Fibroblast of lung (primary cell): ENCODE measurements at regions not wholly inside any gene's neighbourhood (a gene's known extent, or its start where the extent isn't known, plus 50 kb on each side); places are given as distances from the start of the nearest gene placed in this dataset.
"Not testable (repeated sequence)": the region's sequence is repeated elsewhere in the genome, so short reads cannot be mapped to it uniquely, and the experiment has no call there.

Source experiments
- CTCF ChIP-seq, 2 donors: IDR thresholded peaks in 1 of 2; conservative IDR thresholded peaks in 1 of 2; 1 replicate in 1 of 2; 2 replicates in 1 of 2; pipeline ENCODE4 v1.5.1; 2011 to 2012; ENCODE audit warnings: low read length in 2 of 2, control low read depth in 1 of 2, inconsistent platforms in 1 of 2, low read depth in 1 of 2, mild to moderate bottlenecking in 1 of 2
- EZH2 ChIP-seq: IDR thresholded peaks from 2 replicates; pipeline ENCODE4 v1.5.1; 2012; ENCODE audit warnings: low read length, control low read depth, mild to moderate bottlenecking; ENCODE audit errors: missing control alignments

- TF ChIP-seq CTCF (conservative IDR thresholded peaks at IDR 0.05 in 1 of 2, IDR thresholded peaks at IDR 0.05 in 1 of 2; ENCODE audit: low read depth in 1 of 2, low read length in 2 of 2); EZH2: not testable (repeated sequence)
These were observed 136.9 kb upstream of the JADE1 start for GRCh38 chr4:128672596-128672995.
